Prostate gland (tissue), 2 donors: ENCODE measurements at regions not wholly inside any gene's neighbourhood (a gene's known extent, or its start where the extent isn't known, plus 50 kb on each side); places are given as distances from the start of the nearest gene placed in this dataset.

Source experiments
- DNase-seq: peaks from one replicate; pipeline ENCODE4 v3.0.0-alpha.2; 2019; ENCODE audit warnings: low spot score
- H3K27ac ChIP-seq, 2 donors: fragments of 200-600 bp; sonication (generic); 2 replicates each; pipeline ENCODE4 v1.5.1; 2017 to 2019
- H3K27me3 ChIP-seq: fragments of 200-600 bp; sonication (generic); replicated peaks from 2 replicates; pipeline ENCODE4 v1.5.1; 2019; ENCODE audit not compliant: insufficient read depth
- H3K36me3 ChIP-seq, 2 donors: fragments of 200-600 bp; sonication (generic); 1 replicate in 1 of 2; 2 replicates in 1 of 2; pipeline versions ENCODE4 v1.5.1 to v1.8.1; 2017 to 2019
- H3K4me1 ChIP-seq: fragments of 200-600 bp; sonication (generic); replicated peaks from 2 replicates; pipeline ENCODE4 v1.5.1; 2019
- H3K4me3 ChIP-seq, 2 donors: fragments of 200-600 bp; sonication (generic); 2 replicates each; pipeline ENCODE4 v1.5.1; 2017 to 2019
- H3K9me3 ChIP-seq: fragments of 200-600 bp; sonication (generic); 2 replicates; pipeline ENCODE4 v1.5.1; 2017
- CTCF ChIP-seq, 4 experiments: fragments of 200-600 bp in 2 of 4; fragments of 450-650 bp in 2 of 4; sonication (generic) in 2 of 4; IDR thresholded peaks; 1 replicate in 3 of 4; 2 replicates in 1 of 4; pipeline ENCODE4 v1.5.1; 2016 to 2019; ENCODE audit warnings: antibody characterized with exemption in 4 of 4, mild to moderate bottlenecking in 2 of 4, moderate library complexity in 2 of 4
- POLR2A ChIP-seq: fragments of 450-650 bp; IDR thresholded peaks from one replicate; pipeline ENCODE4 v1.6.1; 2016; ENCODE audit warnings: antibody characterized with exemption, mild to moderate bottlenecking
- POLR2AphosphoS5 ChIP-seq: sonication (generic); formaldehyde crosslinking; IDR thresholded peaks from one replicate; pipeline ENCODE4 v1.6.1; 2017; ENCODE audit warnings: antibody characterized with exemption
- WGBS: methylation state at CpG from one replicate; pipeline ENCODE4 v1.1.5; 2018; 5-methylcytosine and 5-hydroxymethylcytosine counted together
- intact Hi-C: fragments of 100-400 bp; cut with DNase I; formaldehyde crosslinking; loops from one replicate; pipeline ENCODE4 v1.14.2; 2022

GRCh38 chr2:10215393-10215935, 87.2 kb upstream of the HPCAL1 start:
- intact Hi-C loops, result no loop called here
- 94% methylated on average over 7 of the region's 7 CpGs for WGBS
- TF ChIP-seq CTCF (IDR thresholded peaks at IDR 0.05), result no peak
- no peak for TF ChIP-seq POLR2AphosphoS5
- Histone ChIP-seq H3K4me3 (no peak overlapping the region), H3K9me3 (no peaks in the 10 kb centered on the region), H3K27me3 (no peaks in the 10 kb centered on the region), H3K4me1 (no peaks in the 10 kb centered on the region), H3K36me3 (no peaks in the 10 kb centered on the region), H3K27ac (no peak overlapping the region)
- no peak for DNase-seq

GRCh38 chr2:10216677-10217488, 85.8 kb upstream of the HPCAL1 start:
- Histone ChIP-seq H3K4me1 (no peaks in the 10 kb centered on the region), H3K36me3 (no peaks in the 10 kb centered on the region), H3K27me3 (no peaks in the 10 kb centered on the region), H3K4me3 (no peak overlapping the region), H3K27ac (no peak overlapping the region), H3K9me3 (no peaks in the 10 kb centered on the region)
- intact Hi-C loops, result no loop called here
- TF ChIP-seq CTCF (IDR thresholded peaks at IDR 0.05) (no peak), POLR2AphosphoS5 (no peak), POLR2A (no peak)
- WGBS, result 78% methylated on average over 28 of the region's 28 CpGs
- no peak for DNase-seq

- Histone ChIP-seq H3K9me3 (no peaks in the 10 kb centered on the region), H3K4me1 (no peaks in the 10 kb centered on the region), H3K4me3 (no peak overlapping the region), H3K27ac (no peak overlapping the region), H3K36me3 (no peaks in the 10 kb centered on the region), H3K27me3 (no peaks in the 10 kb centered on the region)
- TF ChIP-seq POLR2AphosphoS5, result no peak
- no peak for TF ChIP-seq POLR2A
- no peak for TF ChIP-seq CTCF (IDR thresholded peaks at IDR 0.05)
- DNase-seq, result no peak
- 90% methylated on average over 19 of the region's 20 CpGs for WGBS
- intact Hi-C loops, result no loop called here
These were observed 84.9 kb upstream of the HPCAL1 start for GRCh38 chr2:10217489-10218435.

- no peak for TF ChIP-seq POLR2A
- TF ChIP-seq CTCF (IDR thresholded peaks at IDR 0.05), result no peak
- TF ChIP-seq POLR2AphosphoS5, result no peak
- Histone ChIP-seq H3K4me1 (no peaks in the 10 kb centered on the region), H3K27me3 (no peaks in the 10 kb centered on the region), H3K9me3 (no peaks in the 10 kb centered on the region), H3K27ac (no peak overlapping the region), H3K4me3 (no peak overlapping the region), H3K36me3 (no peaks in the 10 kb centered on the region)
- 84% methylated on average over 26 of the region's 26 CpGs for WGBS
- intact Hi-C loops, result no loop called here
- no peak for DNase-seq
These were observed 82.4 kb upstream of the HPCAL1 start for GRCh38 chr2:10220045-10220901.
